KMS-11 (cell line): ENCODE measurements at regions not wholly inside any gene's neighbourhood (a gene's known extent, or its start where the extent isn't known, plus 50 kb on each side); places are given as distances from the start of the nearest gene placed in this dataset.

Source experiments
- H2AFZ ChIP-seq: fragments of 200-600 bp; sonication (generic); 2 replicates; pipeline ENCODE4 v1.6.1; 2016; ENCODE audit warnings: antibody characterized with exemption, mixed run types, low read depth
- H3K27ac ChIP-seq: fragments of 200-600 bp; sonication (generic); 2 replicates; pipeline ENCODE4 v1.6.1; 2016; ENCODE audit warnings: mild to moderate bottlenecking, mixed run types
- H3K27me3 ChIP-seq: fragments of 200-600 bp; sonication (generic); 2 replicates; pipeline ENCODE4 v1.6.1; 2017; ENCODE audit warnings: mild to moderate bottlenecking, low read depth, mixed run types, moderate library complexity; ENCODE audit not compliant: insufficient read depth
- H3K36me3 ChIP-seq: fragments of 200-600 bp; sonication (generic); 2 replicates; pipeline ENCODE4 v1.6.1; 2017; ENCODE audit warnings: mild to moderate bottlenecking, mixed run types; ENCODE audit not compliant: insufficient read depth
- H3K4me1 ChIP-seq: fragments of 200-600 bp; sonication (generic); 2 replicates; pipeline ENCODE4 v1.6.1; 2016; ENCODE audit warnings: mild to moderate bottlenecking, low read depth, mixed run types; ENCODE audit not compliant: poor library complexity, severe bottlenecking
- H3K4me2 ChIP-seq: fragments of 200-600 bp; sonication (generic); 2 replicates; pipeline ENCODE4 v1.7.0; 2016; ENCODE audit warnings: mild to moderate bottlenecking, mixed run types
- H3K4me3 ChIP-seq: fragments of 200-600 bp; sonication (generic); IDR thresholded peaks from 2 replicates; pipeline ENCODE4 v1.6.1; 2017; ENCODE audit warnings: low read depth, low read length, mixed read lengths; ENCODE audit not compliant: insufficient read depth
- H3K79me2 ChIP-seq: fragments of 200-600 bp; sonication (generic); 2 replicates; pipeline ENCODE4 v1.6.1; 2016; ENCODE audit warnings: low read depth, mixed run types; ENCODE audit not compliant: insufficient read depth
- H3K9ac ChIP-seq: fragments of 200-600 bp; sonication (generic); 2 replicates; pipeline ENCODE4 v1.6.1; 2016; ENCODE audit warnings: mild to moderate bottlenecking, mixed run types
- H4K20me1 ChIP-seq: fragments of 200-600 bp; sonication (generic); 2 replicates; pipeline ENCODE4 v1.6.1; 2016; ENCODE audit warnings: mild to moderate bottlenecking, mixed run types; ENCODE audit not compliant: insufficient read depth
- TF ChIP-seq, protein P1 (sequence below): fragments of 200-600 bp; sonication (generic); conservative IDR thresholded peaks from 2 replicates; pipeline ENCODE4 v1.6.1; 2017; ENCODE audit warnings: low read depth, mild to moderate bottlenecking, antibody characterized with exemption, low read length, moderate library complexity, mixed read lengths

DNA sequence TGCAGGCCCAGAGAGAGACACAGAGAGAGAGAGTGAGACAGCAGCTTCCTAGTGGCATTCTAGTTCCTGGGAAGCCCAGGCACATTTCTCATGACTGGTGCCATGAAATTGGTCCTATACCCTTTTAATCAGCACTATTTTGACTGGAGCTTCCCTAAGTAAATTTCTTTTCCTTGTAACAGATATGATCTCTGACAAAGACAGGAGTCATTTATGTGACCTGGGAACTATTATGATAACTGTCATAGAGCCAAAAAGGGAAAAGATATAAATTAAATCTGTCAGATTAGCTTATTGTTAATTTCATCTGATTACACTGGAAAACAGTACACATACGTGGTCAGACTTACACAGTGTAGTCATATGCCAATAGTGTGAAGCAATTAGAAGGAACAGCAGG lies 161.3 kb upstream of the HNRNPA3 start:
- no peak overlapping the region for H3K27ac ChIP-seq
- H3K36me3 ChIP-seq: no peaks in the 10 kb centered on the region
- H3K9ac ChIP-seq: no peak overlapping the region
- no peak overlapping the region for H3K4me3 ChIP-seq
- H3K4me2 ChIP-seq: no peak overlapping the region
- no peaks in the 10 kb centered on the region for H3K4me1 ChIP-seq
- TF ChIP-seq, protein P1, sequence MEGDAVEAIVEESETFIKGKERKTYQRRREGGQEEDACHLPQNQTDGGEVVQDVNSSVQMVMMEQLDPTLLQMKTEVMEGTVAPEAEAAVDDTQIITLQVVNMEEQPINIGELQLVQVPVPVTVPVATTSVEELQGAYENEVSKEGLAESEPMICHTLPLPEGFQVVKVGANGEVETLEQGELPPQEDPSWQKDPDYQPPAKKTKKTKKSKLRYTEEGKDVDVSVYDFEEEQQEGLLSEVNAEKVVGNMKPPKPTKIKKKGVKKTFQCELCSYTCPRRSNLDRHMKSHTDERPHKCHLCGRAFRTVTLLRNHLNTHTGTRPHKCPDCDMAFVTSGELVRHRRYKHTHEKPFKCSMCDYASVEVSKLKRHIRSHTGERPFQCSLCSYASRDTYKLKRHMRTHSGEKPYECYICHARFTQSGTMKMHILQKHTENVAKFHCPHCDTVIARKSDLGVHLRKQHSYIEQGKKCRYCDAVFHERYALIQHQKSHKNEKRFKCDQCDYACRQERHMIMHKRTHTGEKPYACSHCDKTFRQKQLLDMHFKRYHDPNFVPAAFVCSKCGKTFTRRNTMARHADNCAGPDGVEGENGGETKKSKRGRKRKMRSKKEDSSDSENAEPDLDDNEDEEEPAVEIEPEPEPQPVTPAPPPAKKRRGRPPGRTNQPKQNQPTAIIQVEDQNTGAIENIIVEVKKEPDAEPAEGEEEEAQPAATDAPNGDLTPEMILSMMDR: no peak
- H3K27me3 ChIP-seq: no peaks in the 10 kb centered on the region
- no peaks in the 10 kb centered on the region for H4K20me1 ChIP-seq
- no peaks in the 10 kb centered on the region for H3K79me2 ChIP-seq
- no peak overlapping the region for H2AFZ ChIP-seq

DNA sequence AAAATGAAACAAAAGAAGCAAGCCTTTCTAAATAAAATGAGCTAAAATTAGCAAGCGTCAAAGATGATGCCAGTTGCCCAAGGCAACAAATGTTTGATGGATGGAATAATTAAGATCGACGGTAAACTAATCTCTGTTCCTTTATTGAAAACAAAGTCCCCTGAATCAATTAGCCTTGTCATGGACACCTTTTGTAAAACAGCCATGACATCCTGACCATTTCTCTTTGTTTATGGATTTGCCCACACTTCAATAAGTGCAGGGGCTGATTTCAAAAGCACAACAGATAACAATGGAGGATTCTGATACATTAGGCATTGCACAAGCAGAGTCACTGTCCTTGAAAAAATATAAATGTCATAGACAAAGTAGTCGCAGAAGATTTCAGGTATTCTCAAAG lies 160.1 kb upstream of the HNRNPA3 start:
- no peak overlapping the region for H3K27ac ChIP-seq
- TF ChIP-seq, protein P1: no peak
- no peak overlapping the region for H3K9ac ChIP-seq
- no peaks in the 10 kb centered on the region for H3K4me1 ChIP-seq
- no peak overlapping the region for H2AFZ ChIP-seq
- no peaks in the 10 kb centered on the region for H3K36me3 ChIP-seq
- no peaks in the 10 kb centered on the region for H3K79me2 ChIP-seq
- no peaks in the 10 kb centered on the region for H4K20me1 ChIP-seq
- no peak overlapping the region for H3K4me2 ChIP-seq
- no peaks in the 10 kb centered on the region for H3K27me3 ChIP-seq
- H3K4me3 ChIP-seq: no peak overlapping the region

DNA sequence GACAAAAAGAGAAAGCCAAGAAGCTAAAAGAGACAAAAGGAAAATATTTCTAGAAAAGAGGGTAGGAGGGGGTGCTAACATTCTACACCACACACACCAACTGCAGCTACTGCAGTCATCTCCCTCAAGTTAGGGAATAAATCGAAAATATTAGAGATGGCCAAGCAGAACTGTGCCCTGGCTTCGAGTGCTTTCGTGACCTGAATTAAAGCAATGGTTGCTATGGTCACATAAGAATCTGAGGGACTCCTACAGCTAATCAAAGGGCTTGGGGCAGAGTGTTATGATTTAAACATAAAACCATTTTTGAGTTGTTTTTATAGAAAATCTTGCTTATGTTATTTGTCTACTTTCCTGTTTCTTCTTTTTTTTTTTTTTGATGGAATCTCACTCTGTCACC lies 159.6 kb upstream of the HNRNPA3 start:
- no peaks in the 10 kb centered on the region for H3K27me3 ChIP-seq
- H3K9ac ChIP-seq: no peak overlapping the region
- H3K4me1 ChIP-seq: no peaks in the 10 kb centered on the region
- no peak overlapping the region for H3K4me2 ChIP-seq
- no peaks in the 10 kb centered on the region for H4K20me1 ChIP-seq
- H3K79me2 ChIP-seq: no peaks in the 10 kb centered on the region
- TF ChIP-seq, protein P1: no peak
- no peak overlapping the region for H3K4me3 ChIP-seq
- no peaks in the 10 kb centered on the region for H3K36me3 ChIP-seq
- no peak overlapping the region for H3K27ac ChIP-seq
- H2AFZ ChIP-seq: no peak overlapping the region

DNA sequence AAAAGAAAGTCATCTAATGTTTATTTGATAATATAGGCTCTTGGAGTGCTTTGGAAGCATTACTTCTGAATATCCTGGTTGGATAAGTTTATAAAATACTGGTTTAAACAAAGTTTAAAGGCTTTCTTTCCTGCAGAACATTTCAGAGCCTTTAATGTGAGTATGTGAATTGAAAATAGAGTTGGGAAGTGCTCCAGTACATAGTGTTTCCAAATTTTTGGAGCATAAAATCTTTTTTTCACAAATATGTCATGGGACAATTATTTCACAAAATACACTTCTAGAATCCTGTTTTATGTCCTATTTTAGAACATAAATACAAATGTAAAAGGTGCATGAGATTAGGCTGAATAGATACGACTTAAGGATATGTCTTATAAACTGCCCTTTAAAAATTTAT lies 158.9 kb upstream of the HNRNPA3 start:
- Histone ChIP-seq H3K4me3 (no peak overlapping the region), H2AFZ (no peak overlapping the region), H3K4me1 (peaks cover 4% of the 10 kb centered on the region), H3K27ac (no peak overlapping the region), H3K9ac (no peak overlapping the region), H3K36me3 (no peaks in the 10 kb centered on the region), H3K4me2 (no peak overlapping the region), H3K27me3 (no peaks in the 10 kb centered on the region), H3K79me2 (no peaks in the 10 kb centered on the region), H4K20me1 (no peaks in the 10 kb centered on the region)
- TF ChIP-seq, protein P1: no peak
